Endothelial cell of umbilical vein (primary cell): ENCODE measurements at regions not wholly inside any gene's neighbourhood (a gene's known extent, or its start where the extent isn't known, plus 50 kb on each side); places are given as distances from the start of the nearest gene placed in this dataset.

ENCODE experiments used
- CTCF ChIP-seq, 2 donors: IDR thresholded peaks; 1 replicate in 1 of 2; 2 replicates in 1 of 2; pipeline ENCODE4 v1.5.1; 2011; ENCODE audit warnings: low read length in 2 of 2, mild to moderate bottlenecking in 2 of 2, moderate library complexity in 2 of 2, control low read depth in 1 of 2, inconsistent platforms in 1 of 2, low read depth in 1 of 2; ENCODE audit not compliant: insufficient read depth in 1 of 2; ENCODE audit errors: extremely low read depth in 1 of 2
- EZH2 ChIP-seq: IDR thresholded peaks from 2 replicates; pipeline ENCODE4 v1.6.1; 2012; ENCODE audit warnings: borderline replicate concordance, low read depth, mild to moderate bottlenecking, moderate library complexity, low read length, inconsistent platforms; ENCODE audit not compliant: severe bottlenecking

- TF ChIP-seq CTCF (IDR thresholded peaks at IDR 0.05; ENCODE audit: extremely low read depth in 1 of 2, insufficient read depth in 1 of 2, low read depth in 1 of 2, low read length in 2 of 2) (no peak), EZH2 (no peak)
Observed at GRCh38 chr4:129355516-129355915, 259.6 kb downstream of the C4orf33 start.
